ENCODE measurements at regions not wholly inside any gene's neighbourhood (a gene's known extent, or its start where the extent isn't known, plus 50 kb on each side); places are given as distances from the start of the nearest gene placed in this dataset.

DNA sequence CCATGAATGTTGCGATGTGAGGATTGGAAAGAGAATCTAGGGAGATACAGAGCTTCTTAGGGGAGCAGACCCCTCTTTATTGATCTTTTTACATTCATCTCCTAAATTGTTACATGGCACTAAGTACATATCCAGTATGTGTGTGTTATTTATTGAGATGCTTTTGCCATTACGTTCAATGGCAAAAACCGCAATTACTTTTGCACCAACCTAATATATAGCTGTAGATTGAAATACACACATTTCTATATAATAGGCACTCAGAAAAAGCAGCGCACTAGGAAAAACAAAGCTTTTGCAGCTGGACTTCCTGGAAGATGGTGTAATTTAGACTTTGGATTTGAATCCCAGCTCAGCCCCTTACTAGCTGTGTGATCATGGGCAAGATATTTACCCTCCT, 849.4 kb downstream of the SLC4A3 start:
- no peaks in the 10 kb centered on the region for H3K36me3 ChIP-seq (ENCODE audit: control insufficient read depth, insufficient read depth, low read length)
- DNase-seq = no peak
- no peaks in the 10 kb centered on the region for H3K27me3 ChIP-seq (ENCODE audit: control insufficient read depth, insufficient read depth, low read length)
- no CpG with 5 or more reads among the region's 4 CpGs for WGBS (ENCODE audit: insufficient coverage)
- H3K27ac ChIP-seq (ENCODE audit: low read length) = no peak overlapping the region
- no peaks in the 10 kb centered on the region for H3K4me1 ChIP-seq (ENCODE audit: control insufficient read depth, insufficient read depth, low read length)
- H3K4me3 ChIP-seq (ENCODE audit: low read length) = no peak overlapping the region
- no peaks in the 10 kb centered on the region for H3K9me3 ChIP-seq (replicated peaks; ENCODE audit: control insufficient read depth, low read depth, low read length)

DNA sequence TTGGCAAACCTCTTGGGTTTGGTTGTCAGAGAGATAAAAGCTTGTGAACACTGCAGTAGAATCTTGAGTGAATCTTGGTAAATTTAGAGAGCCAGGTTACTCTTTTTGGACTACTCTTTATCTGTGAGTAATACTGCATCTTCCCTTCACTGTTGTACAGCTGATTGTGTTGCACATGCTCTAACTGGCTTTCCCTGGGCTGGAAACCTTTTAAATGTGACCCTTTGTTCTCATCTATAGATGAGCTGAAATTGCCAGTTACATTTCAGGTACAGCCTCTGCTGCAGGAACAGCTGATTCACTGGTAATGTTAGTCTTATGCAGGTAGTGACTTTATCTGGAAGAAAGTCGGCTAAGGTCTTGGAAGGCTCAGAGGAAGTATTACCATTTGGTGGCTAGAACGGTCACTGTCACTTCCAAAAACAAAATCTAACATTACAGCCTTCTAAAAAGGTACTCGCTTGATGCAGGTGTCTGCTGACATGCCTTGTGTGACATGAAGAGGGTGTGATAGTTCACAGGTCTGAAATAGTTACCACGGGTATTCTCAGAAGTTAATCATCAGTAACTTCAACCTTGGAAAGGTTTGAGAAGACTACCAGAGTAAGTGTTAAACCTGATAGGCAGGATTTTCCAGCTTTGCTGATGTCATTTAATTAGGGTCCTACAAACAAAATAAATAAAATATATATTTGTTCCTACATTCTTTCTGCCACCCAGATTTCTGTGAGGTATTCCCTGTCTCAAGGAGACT, 851.1 kb downstream of the SLC4A3 start:
- WGBS (ENCODE audit: insufficient coverage) = no CpG with 5 or more reads among the region's 4 CpGs
- H3K4me3 ChIP-seq (ENCODE audit: low read length) = no peak overlapping the region
- no peaks in the 10 kb centered on the region for H3K36me3 ChIP-seq (ENCODE audit: control insufficient read depth, insufficient read depth, low read length)
- no peaks in the 10 kb centered on the region for H3K27me3 ChIP-seq (ENCODE audit: control insufficient read depth, insufficient read depth, low read length)
- no peak for DNase-seq
- no peaks in the 10 kb centered on the region for H3K9me3 ChIP-seq (replicated peaks; ENCODE audit: control insufficient read depth, low read depth, low read length)
- no peaks in the 10 kb centered on the region for H3K4me1 ChIP-seq (ENCODE audit: control insufficient read depth, insufficient read depth, low read length)
- H3K27ac ChIP-seq (ENCODE audit: low read length) = no peak overlapping the region

DNA sequence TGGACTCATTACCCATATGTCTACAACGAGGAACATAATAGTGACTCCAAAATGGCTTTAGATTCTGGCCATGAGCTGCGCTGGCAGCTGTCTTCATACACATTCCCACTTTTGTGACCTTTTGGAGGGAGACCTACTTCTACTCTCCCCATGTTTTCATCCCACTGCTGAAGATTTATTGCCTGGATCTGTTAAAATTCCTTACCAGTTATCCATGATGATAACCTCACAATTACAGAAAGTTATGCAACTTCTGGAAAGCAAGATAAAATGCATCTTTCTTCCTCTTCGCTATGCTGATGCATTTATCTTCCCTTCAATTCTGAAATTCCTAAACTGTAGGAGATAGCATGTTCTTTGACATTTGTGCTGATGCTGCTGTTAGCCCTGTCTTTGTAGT, 855.3 kb downstream of the SLC4A3 start:
- 40% methylated on average over 2 of the region's 3 CpGs for WGBS (ENCODE audit: insufficient coverage)
- no peaks in the 10 kb centered on the region for H3K4me1 ChIP-seq (ENCODE audit: control insufficient read depth, insufficient read depth, low read length)
- no peak overlapping the region for H3K4me3 ChIP-seq (ENCODE audit: low read length)
- DNase-seq = no peak
- no peaks in the 10 kb centered on the region for H3K36me3 ChIP-seq (ENCODE audit: control insufficient read depth, insufficient read depth, low read length)
- H3K9me3 ChIP-seq (replicated peaks; ENCODE audit: control insufficient read depth, low read depth, low read length) = no peaks in the 10 kb centered on the region
- no peaks in the 10 kb centered on the region for H3K27me3 ChIP-seq (ENCODE audit: control insufficient read depth, insufficient read depth, low read length)
- no peak overlapping the region for H3K27ac ChIP-seq (ENCODE audit: low read length)

DNA sequence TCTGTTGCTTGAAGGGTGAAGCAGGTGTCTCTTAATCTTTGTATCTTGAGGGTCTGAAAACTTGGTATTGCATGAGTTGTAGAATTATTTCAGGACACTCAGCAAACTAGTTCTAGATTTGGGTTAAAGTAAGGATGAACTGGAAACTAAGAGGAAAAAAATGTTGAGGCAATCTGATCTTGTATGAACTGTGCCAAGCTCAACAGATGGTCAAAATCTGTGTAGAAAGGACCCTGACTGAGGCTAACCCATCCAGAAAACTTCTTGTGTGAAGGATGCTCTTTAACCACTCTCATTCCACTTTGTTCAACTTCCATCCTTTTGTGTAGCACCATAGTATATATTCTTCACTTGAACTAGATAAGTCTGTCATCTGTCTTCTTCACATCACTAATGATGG, 861.7 kb downstream of the SLC4A3 start:
- no peak overlapping the region for H3K27ac ChIP-seq (ENCODE audit: low read length)
- DNase-seq = peak; percentile 58
- H3K4me1 ChIP-seq (ENCODE audit: control insufficient read depth, insufficient read depth, low read length) = no peaks in the 10 kb centered on the region
- H3K4me3 ChIP-seq (ENCODE audit: low read length) = no peak overlapping the region
- no peaks in the 10 kb centered on the region for H3K9me3 ChIP-seq (replicated peaks; ENCODE audit: control insufficient read depth, low read depth, low read length)
- no peaks in the 10 kb centered on the region for H3K27me3 ChIP-seq (ENCODE audit: control insufficient read depth, insufficient read depth, low read length)
- H3K36me3 ChIP-seq (ENCODE audit: control insufficient read depth, insufficient read depth, low read length) = no peaks in the 10 kb centered on the region

DNA sequence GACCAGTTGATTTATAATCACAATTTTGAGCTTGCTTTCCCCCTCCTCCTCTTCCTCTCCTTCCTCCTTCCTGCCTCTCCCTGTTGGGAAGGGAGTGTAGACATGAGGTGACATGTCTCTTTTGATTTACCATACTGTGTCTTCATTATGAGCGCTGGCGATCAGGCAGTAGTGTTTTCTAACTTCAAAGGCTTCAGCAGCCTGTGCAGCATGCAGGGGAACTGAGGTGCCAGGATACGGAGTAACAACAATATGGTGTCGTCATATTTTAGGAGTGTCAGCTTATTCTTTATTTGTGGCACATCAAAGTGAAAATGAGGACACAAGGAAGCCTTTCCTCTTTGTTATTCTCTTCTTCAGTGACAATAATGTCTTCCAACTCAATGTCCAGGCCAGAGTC, 864.2 kb downstream of the SLC4A3 start:
- WGBS (ENCODE audit: insufficient coverage) = 70% methylated on average over 2 of the region's 4 CpGs
- H3K9me3 ChIP-seq (replicated peaks; ENCODE audit: control insufficient read depth, low read depth, low read length) = no peaks in the 10 kb centered on the region

DNA sequence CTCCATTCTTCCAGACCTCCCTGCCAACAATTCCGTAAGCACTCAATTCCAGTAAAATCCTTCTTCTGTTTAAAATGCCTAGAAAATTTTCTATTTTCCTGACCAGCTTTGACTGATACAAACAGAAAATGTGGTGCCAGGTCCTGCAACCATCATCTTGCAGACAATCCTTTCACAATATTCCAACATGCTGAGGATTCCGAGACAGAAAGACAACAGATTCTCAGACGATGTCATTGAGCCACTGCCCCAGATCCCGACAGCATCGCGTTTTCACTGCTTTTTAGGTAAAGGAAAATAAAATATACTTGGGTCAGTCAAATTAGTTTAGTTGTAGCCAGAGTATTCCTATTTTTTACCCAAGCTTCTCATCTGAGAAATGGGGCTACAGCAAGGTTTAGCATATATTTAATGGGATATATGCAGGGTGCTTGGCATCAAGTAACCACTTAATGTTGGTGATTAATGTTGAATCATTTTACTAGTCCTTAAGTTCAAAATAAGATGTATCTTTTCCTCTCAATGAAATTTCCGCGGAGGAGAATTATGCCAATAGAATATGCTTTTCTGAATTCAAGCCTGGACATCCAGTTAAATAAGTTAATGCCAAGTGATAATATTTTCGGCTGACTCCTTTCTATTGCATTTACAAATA, 866.6 kb downstream of the SLC4A3 start:
- Histone ChIP-seq H3K27me3 (ENCODE audit: control insufficient read depth, insufficient read depth, low read length) (no peaks in the 10 kb centered on the region), H3K4me1 (ENCODE audit: control insufficient read depth, insufficient read depth, low read length) (no peaks in the 10 kb centered on the region), H3K9me3 (replicated peaks; ENCODE audit: control insufficient read depth, low read depth, low read length) (no peaks in the 10 kb centered on the region), H3K4me3 (ENCODE audit: low read length) (no peak overlapping the region), H3K27ac (ENCODE audit: low read length) (no peak overlapping the region), H3K36me3 (ENCODE audit: control insufficient read depth, insufficient read depth, low read length) (no peaks in the 10 kb centered on the region)
- WGBS (ENCODE audit: insufficient coverage) = no CpG with 5 or more reads among the region's 9 CpGs
- DNase-seq = no peak

More for the DNA sequence above, 864.2 kb downstream of the SLC4A3 start:
- Histone ChIP-seq H3K27me3 (ENCODE audit: control insufficient read depth, insufficient read depth, low read length) (no peaks in the 10 kb centered on the region), H3K4me1 (ENCODE audit: control insufficient read depth, insufficient read depth, low read length) (no peaks in the 10 kb centered on the region), H3K36me3 (ENCODE audit: control insufficient read depth, insufficient read depth, low read length) (no peaks in the 10 kb centered on the region), H3K4me3 (ENCODE audit: low read length) (no peak overlapping the region), H3K27ac (ENCODE audit: low read length) (no peak overlapping the region)
- no peak for DNase-seq

DNA sequence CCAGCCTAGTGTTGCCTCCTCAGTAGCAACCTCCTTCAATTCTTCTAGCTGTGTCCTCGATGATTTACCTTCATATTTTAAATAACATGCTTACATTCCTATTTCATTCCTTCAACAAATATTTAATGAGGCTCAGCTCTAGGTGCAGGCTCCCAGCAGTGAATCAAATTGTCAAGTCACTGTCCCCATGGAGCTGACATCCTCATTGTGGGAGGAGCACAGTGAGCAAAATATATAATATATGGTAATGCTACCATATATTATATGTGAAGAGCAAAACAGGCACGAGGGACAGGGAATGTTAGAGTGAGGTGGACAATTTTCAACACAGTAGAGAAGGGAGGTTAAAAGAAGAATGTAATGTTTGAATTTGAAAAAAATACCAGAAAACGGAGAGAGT, 869.1 kb downstream of the SLC4A3 start:
- Histone ChIP-seq H3K27ac (ENCODE audit: low read length) (no peak overlapping the region), H3K4me3 (ENCODE audit: low read length) (no peak overlapping the region), H3K4me1 (ENCODE audit: control insufficient read depth, insufficient read depth, low read length) (peaks cover 4% of the 10 kb centered on the region), H3K36me3 (ENCODE audit: control insufficient read depth, insufficient read depth, low read length) (no peaks in the 10 kb centered on the region), H3K27me3 (ENCODE audit: control insufficient read depth, insufficient read depth, low read length) (no peaks in the 10 kb centered on the region), H3K9me3 (replicated peaks; ENCODE audit: control insufficient read depth, low read depth, low read length) (peaks cover 5% of the 10 kb centered on the region)
- DNase-seq = no peak
- 100% methylated on average over 1 of the region's 3 CpGs for WGBS (ENCODE audit: insufficient coverage)

DNA sequence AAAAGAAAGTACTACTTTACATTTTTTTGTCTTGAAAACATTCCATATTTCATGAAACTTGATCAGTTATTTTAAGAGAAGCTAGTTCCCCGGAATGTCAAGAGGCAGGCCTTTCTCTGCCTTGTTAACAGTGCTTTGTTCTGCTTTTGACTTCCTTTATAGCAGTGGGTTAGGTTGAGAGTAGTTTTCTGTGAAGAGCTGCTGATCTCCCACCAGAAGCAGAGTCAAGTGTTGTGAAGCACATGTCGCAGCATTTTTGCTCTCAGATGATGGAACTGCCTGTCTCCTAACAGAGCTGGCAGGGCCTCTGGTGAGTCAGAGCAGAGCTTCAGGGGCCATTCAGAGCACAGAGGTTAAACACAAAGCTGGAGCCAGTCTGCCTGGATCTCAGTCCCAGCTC, 871.8 kb downstream of the SLC4A3 start:
- H3K36me3 ChIP-seq (ENCODE audit: control insufficient read depth, insufficient read depth, low read length) = no peaks in the 10 kb centered on the region

DNA sequence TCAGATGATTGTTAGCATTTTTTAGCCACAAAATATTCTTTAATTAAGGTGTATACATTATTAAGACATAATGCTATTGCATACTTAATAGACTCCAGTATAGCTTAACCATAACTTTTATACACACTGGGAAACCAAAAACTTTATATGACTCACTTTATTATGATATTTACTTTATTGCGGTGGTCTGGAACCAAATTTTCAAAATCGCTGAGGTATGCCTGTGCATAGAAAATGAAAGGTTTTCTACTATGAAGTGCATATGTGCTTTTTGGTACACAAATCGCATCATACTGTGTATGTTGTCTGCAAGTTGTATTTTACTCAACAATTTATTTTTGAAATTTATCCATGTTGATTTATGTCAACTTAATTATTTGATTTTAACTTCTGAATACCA, 875.1 kb downstream of the SLC4A3 start:
- Histone ChIP-seq H3K4me1 (ENCODE audit: control insufficient read depth, insufficient read depth, low read length) (peaks cover 6% of the 10 kb centered on the region), H3K9me3 (replicated peaks; ENCODE audit: control insufficient read depth, low read depth, low read length) (peaks cover 6% of the 10 kb centered on the region), H3K27ac (ENCODE audit: low read length) (no peak overlapping the region), H3K4me3 (ENCODE audit: low read length) (no peak overlapping the region), H3K27me3 (ENCODE audit: control insufficient read depth, insufficient read depth, low read length) (no peaks in the 10 kb centered on the region), H3K36me3 (ENCODE audit: control insufficient read depth, insufficient read depth, low read length) (no peaks in the 10 kb centered on the region)
- WGBS (ENCODE audit: insufficient coverage) = no CpG with 5 or more reads among the region's 3 CpGs
- DNase-seq = no peak

More for the DNA sequence above, 871.8 kb downstream of the SLC4A3 start:
- WGBS (ENCODE audit: insufficient coverage) = 33% methylated on average over 1 of the region's 2 CpGs
- H3K4me1 ChIP-seq (ENCODE audit: control insufficient read depth, insufficient read depth, low read length) = peaks cover 4% of the 10 kb centered on the region
- DNase-seq = peak; percentile 56
- no peaks in the 10 kb centered on the region for H3K27me3 ChIP-seq (ENCODE audit: control insufficient read depth, insufficient read depth, low read length)
- peaks cover 6% of the 10 kb centered on the region for H3K9me3 ChIP-seq (replicated peaks; ENCODE audit: control insufficient read depth, low read depth, low read length)
- H3K4me3 ChIP-seq (ENCODE audit: low read length) = no peak overlapping the region
- peak overlapping the region; percentile 38 for H3K27ac ChIP-seq (ENCODE audit: low read length)

DNA sequence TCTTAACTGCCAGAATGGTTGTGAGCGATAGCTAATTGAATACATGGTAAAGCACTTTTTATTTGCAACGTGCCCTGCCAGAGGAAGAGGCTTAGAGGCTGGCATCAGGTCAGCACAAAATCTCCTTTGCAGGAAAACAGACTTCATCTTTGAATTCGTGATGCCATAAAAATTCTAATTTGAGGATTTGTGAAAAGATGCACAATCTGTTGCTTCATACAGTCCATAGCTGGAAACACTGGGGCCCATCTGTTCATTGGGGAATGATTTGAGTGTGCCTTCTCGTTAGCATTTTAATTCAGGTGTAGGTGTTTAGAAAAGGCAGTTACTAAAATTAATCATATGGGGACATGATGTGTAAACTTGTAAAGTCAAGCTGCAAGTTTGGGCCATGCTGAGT, 876.0 kb downstream of the SLC4A3 start:
- Histone ChIP-seq H3K4me3 (ENCODE audit: low read length) (no peak overlapping the region), H3K36me3 (ENCODE audit: control insufficient read depth, insufficient read depth, low read length) (no peaks in the 10 kb centered on the region), H3K27me3 (ENCODE audit: control insufficient read depth, insufficient read depth, low read length) (no peaks in the 10 kb centered on the region), H3K9me3 (replicated peaks; ENCODE audit: control insufficient read depth, low read depth, low read length) (peaks cover 6% of the 10 kb centered on the region), H3K4me1 (ENCODE audit: control insufficient read depth, insufficient read depth, low read length) (peaks cover 10% of the 10 kb centered on the region), H3K27ac (ENCODE audit: low read length) (no peak overlapping the region)
- no peak for DNase-seq
- 66% methylated on average over 3 of the region's 4 CpGs for WGBS (ENCODE audit: insufficient coverage)

All from muscle of leg (tissue), 3 donors.